Fibroblast of pulmonary artery (primary cell): ENCODE measurements at regions not wholly inside any gene's neighbourhood (a gene's known extent, or its start where the extent isn't known, plus 50 kb on each side); places are given as distances from the start of the nearest gene placed in this dataset.

Source experiments
- DNase-seq: peaks from one replicate; pipeline ENCODE4 v3.0.0-alpha.2; 2010; ENCODE audit warnings: low read depth
- H3K4me3 ChIP-seq: replicated peaks from 2 replicates; pipeline ENCODE4 v1.5.1; 2011; ENCODE audit warnings: low read depth, mild to moderate bottlenecking, control low read depth, low read length, moderate library complexity
- CTCF ChIP-seq: IDR thresholded peaks from 2 replicates; pipeline ENCODE4 v1.5.1; 2011; ENCODE audit warnings: mild to moderate bottlenecking, control low read depth, low read length, inconsistent platforms; ENCODE audit errors: missing control alignments

- TF ChIP-seq CTCF = no peak
- DNase-seq = no peak
- no peak overlapping the region for H3K4me3 ChIP-seq
These were observed 1090.0 kb downstream of the BCL11A start for GRCh38 chr2:59463426-59463825.

- no peak for TF ChIP-seq CTCF
- DNase-seq = no peak
- H3K4me3 ChIP-seq = no peak overlapping the region
These were observed 1090.8 kb downstream of the BCL11A start for GRCh38 chr2:59462422-59463197.

GRCh38 chr2:59461127-59461526 lies 1092.3 kb downstream of the BCL11A start:
- H3K4me3 ChIP-seq = no peak overlapping the region
- DNase-seq = no peak
- TF ChIP-seq CTCF = no peak

GRCh38 chr2:59458800-59459199 lies 1094.7 kb downstream of the BCL11A start:
- no peak overlapping the region for H3K4me3 ChIP-seq
- no peak for TF ChIP-seq CTCF
- no peak for DNase-seq

- H3K4me3 ChIP-seq = no peak overlapping the region
- no peak for TF ChIP-seq CTCF
- DNase-seq = no peak
These were observed 1097.2 kb downstream of the BCL11A start for GRCh38 chr2:59456285-59456684.

GRCh38 chr2:59449274-59449673 lies 1104.2 kb downstream of the BCL11A start:
- no peak for TF ChIP-seq CTCF
- no peak for DNase-seq

GRCh38 chr2:59440491-59440890 lies 1113.0 kb downstream of the BCL11A start:
- H3K4me3 ChIP-seq = no peak overlapping the region
- no peak for TF ChIP-seq CTCF
- no peak for DNase-seq

More at GRCh38 chr2:59449274-59449673, 1104.2 kb downstream of the BCL11A start:
- no peak overlapping the region for H3K4me3 ChIP-seq
